Fibroblast of skin of right quadriceps (primary cell): ENCODE measurements at regions not wholly inside any gene's neighbourhood (a gene's known extent, or its start where the extent isn't known, plus 50 kb on each side); places are given as distances from the start of the nearest gene placed in this dataset.

Experiments used
- DNase-seq: peaks from one replicate; pipeline ENCODE4 v3.0.0-alpha.2; 2013

- DNase-seq, result no peak
Measured at GRCh38 chr5:22970956-22971618, 117.9 kb upstream of the CDH12 start.

DNA sequence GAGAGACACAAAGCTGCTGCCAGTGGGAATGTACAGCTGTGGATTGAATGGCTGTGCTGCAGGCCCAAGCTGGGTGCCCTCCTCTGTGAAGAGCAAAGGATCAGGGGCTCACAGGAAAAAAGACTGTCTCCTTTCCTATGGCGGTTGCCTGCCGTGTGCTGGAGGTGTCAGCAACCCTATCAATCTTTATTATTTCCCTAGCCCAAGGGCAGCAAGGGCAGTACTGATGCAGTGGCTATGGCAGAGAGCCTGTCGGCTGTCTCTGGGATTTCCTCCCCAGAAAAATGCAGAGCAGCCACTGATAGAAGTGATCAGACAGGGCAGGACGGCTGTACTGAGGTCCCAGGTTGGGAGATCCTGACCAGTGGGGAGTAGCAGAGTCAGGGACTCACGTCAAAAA, 117.3 kb upstream of the CDH12 start:
- no peak for DNase-seq

DNA sequence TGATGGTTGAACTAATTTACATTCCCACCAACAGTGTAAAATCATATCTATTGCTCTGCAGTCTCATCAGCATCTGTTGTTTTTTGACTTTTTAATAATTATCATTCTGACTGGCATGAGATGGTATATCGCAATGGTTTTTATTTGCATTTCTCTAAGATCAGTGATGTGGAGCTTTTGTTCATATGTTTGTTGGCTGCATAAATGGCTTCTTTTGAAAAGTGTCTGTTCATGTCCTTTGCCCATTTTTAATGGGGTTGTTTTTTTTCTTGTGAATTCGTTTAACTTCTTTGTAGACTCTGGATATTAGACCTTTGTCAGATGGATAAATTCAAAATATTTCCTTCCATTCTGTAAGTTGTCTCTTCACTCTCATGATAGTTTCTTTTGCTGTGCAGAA, 115.2 kb upstream of the CDH12 start:
- DNase-seq, result no peak

DNA sequence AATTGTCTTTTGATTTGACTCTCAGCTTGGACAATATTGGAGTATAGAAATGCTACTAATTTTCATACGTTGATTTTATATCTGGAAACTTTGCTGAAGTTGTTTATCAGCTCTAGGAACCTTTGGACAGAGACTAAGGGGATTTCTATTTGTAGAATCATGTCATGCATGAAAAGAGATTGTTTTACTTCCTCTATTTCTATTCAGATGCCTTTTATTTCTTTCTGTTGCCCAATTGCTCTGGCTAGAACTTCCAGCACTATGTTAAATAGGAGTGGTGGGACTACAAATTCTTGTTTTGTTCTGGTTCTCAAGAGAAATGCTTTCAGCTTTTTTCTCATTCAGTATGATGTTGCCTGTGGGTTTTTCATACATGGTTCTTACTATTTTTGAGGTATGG, 112.8 kb upstream of the CDH12 start:
- no peak for DNase-seq

DNA sequence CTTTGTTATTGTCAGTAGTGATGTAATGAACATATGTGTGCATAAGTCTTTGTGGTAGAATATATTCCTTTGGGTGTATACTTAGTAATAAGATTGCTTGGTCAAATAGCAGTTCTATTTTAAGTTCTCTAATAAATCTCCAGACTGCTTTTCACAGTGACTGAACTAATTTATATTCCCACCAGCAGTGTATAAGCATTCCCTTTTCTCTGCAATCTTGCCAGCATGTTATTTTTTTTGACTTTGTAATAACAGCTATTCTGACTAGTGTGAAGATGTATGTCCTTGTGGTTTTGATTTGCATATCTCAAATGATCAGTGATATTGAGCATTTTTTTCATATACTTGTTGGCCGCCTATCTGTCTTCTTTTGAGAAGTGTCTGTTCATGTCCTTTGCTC, 111.5 kb upstream of the CDH12 start:
- no peak for DNase-seq

DNA sequence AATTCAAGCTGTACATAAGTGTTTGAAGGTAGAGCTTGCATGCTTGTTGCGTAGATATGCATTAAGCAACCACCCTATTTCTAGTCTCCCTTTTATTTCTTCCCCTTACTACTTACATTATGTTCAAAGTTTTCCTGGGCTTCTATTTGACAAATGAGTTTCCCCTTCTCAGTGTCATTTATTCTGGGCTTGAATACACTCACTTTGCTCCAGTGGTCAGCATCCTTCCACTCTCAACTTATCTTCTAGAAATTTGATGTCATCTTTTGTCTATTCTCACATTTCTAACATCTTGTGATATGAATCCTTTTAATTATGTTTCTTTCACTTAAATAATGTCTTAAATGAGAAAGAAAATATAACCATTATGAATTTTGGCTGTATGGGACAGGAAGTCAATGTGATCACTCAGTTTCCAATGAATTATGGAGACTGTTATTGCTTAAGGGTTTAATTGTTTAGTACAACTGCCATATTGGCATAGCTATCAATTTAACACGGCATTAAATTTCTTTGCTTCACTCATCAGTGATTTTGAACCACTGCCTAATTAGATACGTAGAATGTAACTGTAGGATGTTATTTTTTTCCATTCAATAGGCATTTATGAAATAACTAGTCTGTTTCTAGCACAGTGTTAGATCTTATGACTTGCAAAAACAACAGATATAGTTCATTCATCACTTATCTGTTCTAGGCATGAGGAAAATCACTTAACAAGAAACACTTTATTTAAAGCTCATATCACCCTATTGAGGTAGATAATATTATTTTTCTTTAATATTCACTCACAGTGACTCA, 105.5 kb upstream of the CDH12 start:
- no peak for DNase-seq

DNA sequence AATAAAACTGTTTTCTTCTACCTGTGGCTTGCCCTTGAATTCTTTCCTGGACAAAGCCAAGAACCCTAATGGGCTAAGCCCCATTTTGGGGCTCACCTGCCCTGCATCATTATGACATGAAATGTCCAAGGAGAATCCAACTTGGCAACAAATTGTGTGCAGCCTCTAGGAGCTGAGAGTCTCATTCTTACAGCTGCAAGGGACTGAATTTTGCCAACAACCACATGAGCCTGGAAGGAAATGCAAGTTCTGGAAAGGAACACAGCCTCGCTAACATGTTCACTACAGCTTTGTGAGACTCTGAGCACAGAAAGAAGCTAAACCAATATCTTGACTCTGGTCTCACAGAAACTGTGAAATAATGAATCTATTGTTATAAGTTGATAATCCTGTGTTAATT, 94.8 kb upstream of the CDH12 start:
- no peak for DNase-seq

DNA sequence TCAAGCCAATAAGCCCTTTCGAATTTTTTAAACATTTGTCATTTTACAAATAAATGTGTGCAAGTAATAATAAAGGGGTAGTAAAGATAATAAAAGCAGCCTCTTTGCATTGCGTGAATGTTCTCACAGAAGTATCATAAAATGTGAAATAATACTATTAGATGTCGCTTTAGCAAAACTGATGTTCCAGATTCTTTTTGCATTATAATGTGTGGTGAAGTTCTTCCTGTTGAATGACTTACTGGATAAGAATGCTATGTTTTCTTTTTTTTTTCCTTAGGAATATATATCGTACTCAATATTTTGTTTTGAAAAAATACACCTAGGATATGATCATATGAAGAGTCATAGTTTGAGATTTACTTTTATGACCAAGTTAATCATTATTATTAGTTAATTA, 85.2 kb upstream of the CDH12 start:
- no peak for DNase-seq

DNA sequence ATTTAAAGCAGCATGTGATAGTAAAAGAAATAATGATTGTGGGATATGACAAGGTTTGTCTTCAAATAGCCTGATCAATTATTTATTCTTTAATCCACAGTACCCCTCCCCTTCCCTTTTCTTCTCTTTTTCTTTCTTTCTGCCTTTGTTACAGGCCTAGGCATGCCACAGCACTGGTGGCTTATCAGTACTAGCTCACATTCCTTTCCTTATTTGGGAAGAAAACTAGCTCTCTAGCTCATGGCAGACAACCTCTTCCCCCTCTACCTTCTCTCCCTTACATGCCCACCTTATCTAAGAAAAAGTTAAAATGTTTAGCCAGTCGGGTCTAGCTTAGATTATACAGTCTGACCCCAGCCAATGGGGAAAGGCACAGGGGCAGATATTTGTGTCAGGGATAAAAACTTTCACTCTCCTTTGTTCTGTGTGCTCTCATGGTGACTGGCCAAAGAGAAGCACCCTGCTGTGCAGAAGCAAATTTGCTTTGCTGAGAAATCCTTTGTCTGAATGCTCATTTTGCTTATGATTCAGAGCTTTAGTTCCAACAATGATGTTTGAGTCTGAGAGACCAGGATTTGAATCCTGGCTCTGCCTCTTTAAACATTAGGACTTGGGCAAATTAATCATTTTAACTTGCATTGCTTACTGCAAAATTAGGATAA, 75.8 kb upstream of the CDH12 start:
- DNase-seq, result no peak

DNA sequence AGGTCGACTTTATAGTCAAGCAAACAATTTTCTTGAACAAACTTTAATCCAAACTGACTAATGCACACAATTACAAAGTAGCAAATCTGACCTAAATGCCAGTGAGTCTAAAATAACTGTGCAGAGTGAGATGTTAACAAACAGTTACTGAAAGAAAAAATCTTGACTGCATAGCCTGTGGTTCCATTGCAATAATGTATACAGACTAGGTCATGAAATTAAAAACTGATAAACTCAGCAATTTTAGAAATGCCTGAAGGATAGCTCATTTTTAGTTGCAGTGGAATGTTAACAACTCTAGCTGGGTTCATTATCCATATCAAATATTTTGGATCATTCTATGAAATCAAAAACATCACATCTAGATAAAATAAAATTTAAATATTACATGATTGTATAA, 73.4 kb upstream of the CDH12 start:
- DNase-seq, result no peak

- no peak for DNase-seq
Measured at GRCh38 chr5:22918511-22918910, 65.4 kb upstream of the CDH12 start.

- no peak for DNase-seq
Measured at GRCh38 chr5:22916393-22916792, 63.2 kb upstream of the CDH12 start.

- no peak for DNase-seq
Measured at GRCh38 chr5:22911019-22911418, 57.9 kb upstream of the CDH12 start.

- DNase-seq, result no peak
Measured at GRCh38 chr5:22910523-22910922, 57.4 kb upstream of the CDH12 start.

DNA sequence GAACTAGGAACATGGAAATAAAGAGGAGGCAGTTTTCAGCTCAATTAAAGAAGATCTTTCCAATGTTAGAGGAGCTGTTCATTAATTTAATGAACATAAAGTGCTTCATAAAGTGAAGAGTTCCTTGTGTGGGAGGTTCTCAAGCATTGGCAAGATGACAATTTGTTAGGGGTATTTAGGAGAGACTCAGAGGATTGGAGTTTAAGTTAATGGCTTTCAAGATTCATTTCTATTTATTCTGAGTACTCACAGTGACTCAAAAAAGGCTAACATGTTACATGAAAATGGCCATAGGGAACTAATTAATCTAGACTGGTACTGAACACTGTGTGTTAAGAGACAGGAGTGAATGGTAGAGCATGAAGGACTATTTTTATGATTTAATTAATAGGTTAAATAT, 55.4 kb upstream of the CDH12 start:
- peak; percentile 3 for DNase-seq

- peak; percentile 33 for DNase-seq
Measured at GRCh38 chr5:22908129-22908528, 55.0 kb upstream of the CDH12 start.
